ENCODE measurements at regions not wholly inside any gene's neighbourhood (a gene's known extent, or its start where the extent isn't known, plus 50 kb on each side); places are given as distances from the start of the nearest gene placed in this dataset.

DNA sequence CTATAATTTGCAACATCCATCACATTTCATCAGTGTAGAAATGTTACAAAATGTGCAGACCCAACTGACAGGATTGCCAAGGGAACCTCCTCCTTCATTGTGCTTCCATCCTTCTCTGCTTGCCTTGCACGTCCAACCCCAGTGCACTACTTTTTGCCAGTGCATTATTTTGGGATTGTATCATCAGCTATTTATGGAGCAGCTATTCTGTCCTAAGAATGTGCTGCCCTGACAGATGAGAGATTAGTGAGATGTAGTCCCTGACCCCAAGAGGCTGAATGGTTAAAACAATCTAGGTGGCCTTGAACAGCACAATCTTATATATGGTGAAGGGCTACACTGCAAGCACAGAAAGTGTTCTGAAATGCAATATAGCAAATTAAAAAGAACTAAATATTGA lies 935.8 kb downstream of the IGSF11 start:
- Mint-ChIP-seq H3K27ac (no peak overlapping the region), H3K4me3 (no peak overlapping the region), H3K27me3 (ENCODE audit: low read depth, poor library complexity) (no peaks in the 10 kb centered on the region), H3K36me3 (ENCODE audit: low read depth) (no peaks in the 10 kb centered on the region), H3K4me1 (no peaks in the 10 kb centered on the region), H3K9me3 (peaks cover 17% of the 10 kb centered on the region)
- DNase-seq = no peak
- TF ChIP-seq CTCF (IDR thresholded peaks at IDR 0.05) = no peak

GRCh38 chr3:118101891-118102290 lies 932.8 kb downstream of the IGSF11 start:
- Mint-ChIP-seq H3K9me3 (no peaks in the 10 kb centered on the region), H3K36me3 (ENCODE audit: low read depth) (no peaks in the 10 kb centered on the region), H3K4me3 (no peak overlapping the region), H3K27me3 (ENCODE audit: low read depth, poor library complexity) (no peaks in the 10 kb centered on the region), H3K4me1 (no peaks in the 10 kb centered on the region), H3K27ac (no peak overlapping the region)
- TF ChIP-seq CTCF (IDR thresholded peaks at IDR 0.05) = no peak
- DNase-seq = no peak

GRCh38 chr3:118102737-118103136 lies 931.9 kb downstream of the IGSF11 start:
- no peaks in the 10 kb centered on the region for H3K9me3 Mint-ChIP-seq
- H3K36me3 Mint-ChIP-seq (ENCODE audit: low read depth) = no peaks in the 10 kb centered on the region
- no peaks in the 10 kb centered on the region for H3K27me3 Mint-ChIP-seq (ENCODE audit: low read depth, poor library complexity)
- no peak overlapping the region for H3K4me3 Mint-ChIP-seq
- no peak overlapping the region for H3K27ac Mint-ChIP-seq
- no peak for TF ChIP-seq CTCF (IDR thresholded peaks at IDR 0.05)
- no peaks in the 10 kb centered on the region for H3K4me1 Mint-ChIP-seq
- DNase-seq = no peak

DNA sequence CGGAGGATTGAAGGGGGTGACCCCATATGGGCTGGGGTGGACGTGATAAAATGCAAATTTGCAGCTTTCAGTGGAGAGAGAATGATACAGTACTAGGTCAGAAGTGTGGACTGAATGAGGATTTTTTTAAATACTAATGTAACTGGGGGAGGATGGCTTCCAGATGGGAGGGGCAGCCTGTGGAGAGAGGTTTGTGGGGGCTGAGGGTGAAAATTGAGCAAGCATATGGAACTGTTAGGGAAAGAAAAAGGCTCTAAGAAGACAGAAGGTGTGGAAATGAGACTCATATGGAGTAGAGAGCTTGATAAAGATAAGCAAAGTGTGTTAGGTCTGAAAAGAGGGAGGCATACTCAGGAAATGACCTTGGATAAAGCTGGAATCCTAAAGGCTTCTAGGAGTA lies 926.4 kb downstream of the IGSF11 start:
- DNase-seq = no peak
- Mint-ChIP-seq H3K27ac (no peak overlapping the region), H3K9me3 (no peaks in the 10 kb centered on the region), H3K27me3 (ENCODE audit: low read depth, poor library complexity) (no peaks in the 10 kb centered on the region), H3K36me3 (ENCODE audit: low read depth) (no peaks in the 10 kb centered on the region), H3K4me1 (peaks cover 15% of the 10 kb centered on the region), H3K4me3 (no peak overlapping the region)
- no peak for TF ChIP-seq CTCF (IDR thresholded peaks at IDR 0.05)

GRCh38 chr3:118108769-118109168 lies 925.9 kb downstream of the IGSF11 start:
- DNase-seq = no peak
- Mint-ChIP-seq H3K27me3 (ENCODE audit: low read depth, poor library complexity) (no peaks in the 10 kb centered on the region), H3K9me3 (no peaks in the 10 kb centered on the region), H3K36me3 (ENCODE audit: low read depth) (no peaks in the 10 kb centered on the region), H3K4me3 (no peak overlapping the region), H3K27ac (no peak overlapping the region), H3K4me1 (peaks cover 15% of the 10 kb centered on the region)
- TF ChIP-seq CTCF (IDR thresholded peaks at IDR 0.05) = no peak

GRCh38 chr3:118110211-118110610 lies 924.4 kb downstream of the IGSF11 start:
- Mint-ChIP-seq H3K4me3 (no peak overlapping the region), H3K27ac (no peak overlapping the region), H3K36me3 (ENCODE audit: low read depth) (no peaks in the 10 kb centered on the region), H3K27me3 (ENCODE audit: low read depth, poor library complexity) (no peaks in the 10 kb centered on the region), H3K4me1 (peaks cover 15% of the 10 kb centered on the region), H3K9me3 (no peaks in the 10 kb centered on the region)
- no peak for TF ChIP-seq CTCF (IDR thresholded peaks at IDR 0.05)
- DNase-seq = no peak

All from nephron progenitor cell (in vitro differentiated cells).